ENCODE measurements at regions not wholly inside any gene's neighbourhood (a gene's known extent, or its start where the extent isn't known, plus 50 kb on each side); places are given as distances from the start of the nearest gene placed in this dataset.

DNA sequence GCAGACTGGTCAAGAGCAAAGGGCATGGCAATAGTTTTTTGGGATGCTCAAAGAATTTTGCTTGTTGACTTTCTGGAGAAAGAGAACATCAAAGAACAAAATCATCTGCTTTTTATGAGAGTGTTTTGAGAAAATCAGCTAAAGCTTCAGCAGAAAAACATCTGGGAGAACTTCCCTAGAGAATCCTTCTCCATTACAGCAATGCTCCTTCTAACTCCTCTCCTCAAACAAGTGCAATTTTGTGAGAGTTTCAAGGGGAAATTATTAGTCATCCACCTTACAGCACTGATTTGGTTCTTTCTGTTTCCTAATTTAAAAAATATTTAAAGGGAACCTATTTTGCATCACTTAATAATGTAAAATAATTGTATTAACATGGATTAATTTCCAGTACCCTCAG is 226.9 kb upstream of the NXPH2 start:
- Histone ChIP-seq H3K9me3 (ENCODE audit: control insufficient read depth, insufficient read depth, low read depth, low read length) (no peaks in the 10 kb centered on the region), H3K27ac (ENCODE audit: low read length) (no peak overlapping the region), H3K4me3 (ENCODE audit: low read depth in 2 of 2, low read length in 2 of 2) (no peak overlapping the region), H3K36me3 (ENCODE audit: control insufficient read depth, insufficient read depth, low read length) (no peaks in the 10 kb centered on the region), H3K27me3 (ENCODE audit: control insufficient read depth, insufficient read depth, low read length) (no peaks in the 10 kb centered on the region), H3K4me1 (ENCODE audit: control insufficient read depth, insufficient read depth, low read length) (no peaks in the 10 kb centered on the region)
- DNase-seq (ENCODE audit: low read depth, low spot score) (no peak), ATAC-seq (no peak)
- POLR2A ChIA-PET = interaction anchor here (0.7 kb wide), 1 partner anchor 184 kb away, joined by 9 read pairs; no protein-coding TSS in a partner anchor
- BruUV-seq (replicated peaks) = no TSS peak
- in situ Hi-C loops (cut with HindIII; ENCODE audit: low pct_unique_long_range_greater_than_20kb, low sequenced_read_pairs) (no loop called here), intact Hi-C loops (cut with micrococcal nuclease; ENCODE audit: unreplicated experiment) (no loop called here)
- CTCF ChIA-PET = no interaction called here
- TF ChIP-seq SIN3A (IDR thresholded peaks at IDR 0.05; ENCODE audit: borderline replicate concordance, insufficient read depth, low read depth, low read length) (no peak), TCF7L2 (IDR thresholded peaks at IDR 0.05; ENCODE audit: low read depth, low read length) (no peak), POLR2AphosphoS5 (IDR thresholded peaks at IDR 0.05; ENCODE audit: low read depth, low read length) (no peak)

GRCh38 chr2:139000131-139000785 is 220.1 kb upstream of the NXPH2 start:
- DNase-seq (ENCODE audit: low read depth, low spot score) (no peak), ATAC-seq (no peak)
- in situ Hi-C loops (cut with HindIII; ENCODE audit: low pct_unique_long_range_greater_than_20kb, low sequenced_read_pairs) = no loop called here
- Histone ChIP-seq H3K4me3 (ENCODE audit: low read depth in 2 of 2, low read length in 2 of 2) (no peak overlapping the region), H3K9me3 (ENCODE audit: control insufficient read depth, insufficient read depth, low read depth, low read length) (no peaks in the 10 kb centered on the region), H3K27me3 (ENCODE audit: control insufficient read depth, insufficient read depth, low read length) (no peaks in the 10 kb centered on the region), H3K36me3 (ENCODE audit: control insufficient read depth, insufficient read depth, low read length) (no peaks in the 10 kb centered on the region), H3K4me1 (ENCODE audit: control insufficient read depth, insufficient read depth, low read length) (no peaks in the 10 kb centered on the region), H3K27ac (ENCODE audit: low read length) (no peak overlapping the region)
- ChIA-PET POLR2A (no interaction called here), CTCF (no interaction called here)
- BruUV-seq (replicated peaks) = no TSS peak
- intact Hi-C loops (cut with micrococcal nuclease; ENCODE audit: unreplicated experiment) = no loop called here
- TF ChIP-seq, protein P1, sequence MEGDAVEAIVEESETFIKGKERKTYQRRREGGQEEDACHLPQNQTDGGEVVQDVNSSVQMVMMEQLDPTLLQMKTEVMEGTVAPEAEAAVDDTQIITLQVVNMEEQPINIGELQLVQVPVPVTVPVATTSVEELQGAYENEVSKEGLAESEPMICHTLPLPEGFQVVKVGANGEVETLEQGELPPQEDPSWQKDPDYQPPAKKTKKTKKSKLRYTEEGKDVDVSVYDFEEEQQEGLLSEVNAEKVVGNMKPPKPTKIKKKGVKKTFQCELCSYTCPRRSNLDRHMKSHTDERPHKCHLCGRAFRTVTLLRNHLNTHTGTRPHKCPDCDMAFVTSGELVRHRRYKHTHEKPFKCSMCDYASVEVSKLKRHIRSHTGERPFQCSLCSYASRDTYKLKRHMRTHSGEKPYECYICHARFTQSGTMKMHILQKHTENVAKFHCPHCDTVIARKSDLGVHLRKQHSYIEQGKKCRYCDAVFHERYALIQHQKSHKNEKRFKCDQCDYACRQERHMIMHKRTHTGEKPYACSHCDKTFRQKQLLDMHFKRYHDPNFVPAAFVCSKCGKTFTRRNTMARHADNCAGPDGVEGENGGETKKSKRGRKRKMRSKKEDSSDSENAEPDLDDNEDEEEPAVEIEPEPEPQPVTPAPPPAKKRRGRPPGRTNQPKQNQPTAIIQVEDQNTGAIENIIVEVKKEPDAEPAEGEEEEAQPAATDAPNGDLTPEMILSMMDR (IDR thresholded peaks at IDR 0.05) = no peak

DNA sequence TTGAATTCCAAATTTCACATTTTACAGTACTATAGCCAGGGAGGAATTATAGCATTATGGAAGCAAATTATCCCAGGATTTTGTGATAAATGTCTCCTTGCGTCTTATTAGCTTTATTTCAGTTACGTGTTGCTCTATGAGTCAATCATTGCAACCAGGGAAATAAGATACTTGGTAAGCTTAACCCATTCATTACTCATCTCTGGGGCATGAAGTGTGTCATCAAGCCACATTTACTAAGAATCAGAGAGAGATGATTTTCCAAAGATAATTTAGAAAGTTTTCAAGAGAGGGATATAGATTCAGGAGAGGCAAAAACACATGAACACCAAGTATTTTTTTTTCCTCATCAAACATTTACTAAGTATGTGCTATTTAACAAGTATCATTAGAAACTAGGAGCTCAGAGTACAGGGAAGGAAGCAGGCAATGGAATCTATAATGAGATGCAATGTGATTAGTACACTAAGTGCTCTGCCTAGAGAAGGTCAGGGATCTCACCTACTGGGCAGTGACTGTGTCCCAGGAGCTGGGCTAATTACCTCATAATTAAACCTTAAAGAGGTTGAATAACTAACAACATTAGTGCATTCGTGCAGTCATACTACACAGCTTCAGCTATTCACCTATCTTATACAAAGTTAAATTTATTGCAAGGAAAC is 217.8 kb upstream of the NXPH2 start:
- no peaks in the 10 kb centered on the region for H3K27me3 ChIP-seq (ENCODE audit: control insufficient read depth, insufficient read depth, low read length)
- H3K4me1 ChIP-seq (ENCODE audit: control insufficient read depth, insufficient read depth, low read length) = no peaks in the 10 kb centered on the region
- ChIA-PET CTCF (no interaction called here), POLR2A (interaction anchor here (0.7 kb wide), 1 partner anchor 23 kb away, joined by 11 read pairs; no protein-coding TSS in a partner anchor)
- H3K9me3 ChIP-seq (ENCODE audit: control insufficient read depth, insufficient read depth, low read depth, low read length) = no peaks in the 10 kb centered on the region
- no peak overlapping the region for H3K4me3 ChIP-seq (ENCODE audit: low read depth in 2 of 2, low read length in 2 of 2)
- ATAC-seq (no peak), DNase-seq (ENCODE audit: low read depth, low spot score) (peak; percentile 39)
- BruUV-seq (replicated peaks) = no TSS peak
- TF ChIP-seq, protein P2, sequence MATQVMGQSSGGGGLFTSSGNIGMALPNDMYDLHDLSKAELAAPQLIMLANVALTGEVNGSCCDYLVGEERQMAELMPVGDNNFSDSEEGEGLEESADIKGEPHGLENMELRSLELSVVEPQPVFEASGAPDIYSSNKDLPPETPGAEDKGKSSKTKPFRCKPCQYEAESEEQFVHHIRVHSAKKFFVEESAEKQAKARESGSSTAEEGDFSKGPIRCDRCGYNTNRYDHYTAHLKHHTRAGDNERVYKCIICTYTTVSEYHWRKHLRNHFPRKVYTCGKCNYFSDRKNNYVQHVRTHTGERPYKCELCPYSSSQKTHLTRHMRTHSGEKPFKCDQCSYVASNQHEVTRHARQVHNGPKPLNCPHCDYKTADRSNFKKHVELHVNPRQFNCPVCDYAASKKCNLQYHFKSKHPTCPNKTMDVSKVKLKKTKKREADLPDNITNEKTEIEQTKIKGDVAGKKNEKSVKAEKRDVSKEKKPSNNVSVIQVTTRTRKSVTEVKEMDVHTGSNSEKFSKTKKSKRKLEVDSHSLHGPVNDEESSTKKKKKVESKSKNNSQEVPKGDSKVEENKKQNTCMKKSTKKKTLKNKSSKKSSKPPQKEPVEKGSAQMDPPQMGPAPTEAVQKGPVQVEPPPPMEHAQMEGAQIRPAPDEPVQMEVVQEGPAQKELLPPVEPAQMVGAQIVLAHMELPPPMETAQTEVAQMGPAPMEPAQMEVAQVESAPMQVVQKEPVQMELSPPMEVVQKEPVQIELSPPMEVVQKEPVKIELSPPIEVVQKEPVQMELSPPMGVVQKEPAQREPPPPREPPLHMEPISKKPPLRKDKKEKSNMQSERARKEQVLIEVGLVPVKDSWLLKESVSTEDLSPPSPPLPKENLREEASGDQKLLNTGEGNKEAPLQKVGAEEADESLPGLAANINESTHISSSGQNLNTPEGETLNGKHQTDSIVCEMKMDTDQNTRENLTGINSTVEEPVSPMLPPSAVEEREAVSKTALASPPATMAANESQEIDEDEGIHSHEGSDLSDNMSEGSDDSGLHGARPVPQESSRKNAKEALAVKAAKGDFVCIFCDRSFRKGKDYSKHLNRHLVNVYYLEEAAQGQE (IDR thresholded peaks at IDR 0.05; ENCODE audit: insufficient read depth in 1 of 2, low read depth in 2 of 2, low read length in 1 of 2) = no peak
- no peak for TF ChIP-seq TCF7L2 (IDR thresholded peaks at IDR 0.05; ENCODE audit: low read depth, low read length)
- no peak for TF ChIP-seq SIN3A (IDR thresholded peaks at IDR 0.05; ENCODE audit: borderline replicate concordance, insufficient read depth, low read depth, low read length)
- TF ChIP-seq, protein P1 (IDR thresholded peaks at IDR 0.05) = no peak
- no peak for TF ChIP-seq POLR2AphosphoS5 (IDR thresholded peaks at IDR 0.05; ENCODE audit: low read depth, low read length)
- no peaks in the 10 kb centered on the region for H3K36me3 ChIP-seq (ENCODE audit: control insufficient read depth, insufficient read depth, low read length)
- no peak overlapping the region for H3K27ac ChIP-seq (ENCODE audit: low read length)
- intact Hi-C loops (cut with micrococcal nuclease; ENCODE audit: unreplicated experiment) = no loop called here
- in situ Hi-C loops (cut with HindIII; ENCODE audit: low pct_unique_long_range_greater_than_20kb, low sequenced_read_pairs) = no loop called here
